ENCODE measurements at regions not wholly inside any gene's neighbourhood (a gene's known extent, or its start where the extent isn't known, plus 50 kb on each side); places are given as distances from the start of the nearest gene placed in this dataset.

- no peak overlapping the region for H3K27ac ChIP-seq (ENCODE audit: low read depth, low read length)
- no peak overlapping the region for H3K9ac ChIP-seq (ENCODE audit: low read depth, low read length)
- WGBS = 88% methylated on average over 6 of the region's 6 CpGs
- H3K9me3 ChIP-seq (ENCODE audit: insufficient read depth, low read depth, low read length) = no peaks in the 10 kb centered on the region
- no peaks in the 10 kb centered on the region for H3K4me1 ChIP-seq (ENCODE audit: insufficient read depth, low read length)
- no peak overlapping the region for H3K4me3 ChIP-seq (ENCODE audit: low read length)
- H3K36me3 ChIP-seq (ENCODE audit: insufficient read depth, low read length) = no peaks in the 10 kb centered on the region
- H3K27me3 ChIP-seq (ENCODE audit: insufficient read depth, low read length) = no peaks in the 10 kb centered on the region
These were observed 132.7 kb downstream of the SCG2 start for GRCh38 chr2:223469270-223470046.

- no peaks in the 10 kb centered on the region for H3K36me3 ChIP-seq (ENCODE audit: insufficient read depth, low read length)
- no peak overlapping the region for H3K9ac ChIP-seq (ENCODE audit: low read depth, low read length)
- no peaks in the 10 kb centered on the region for H3K9me3 ChIP-seq (ENCODE audit: insufficient read depth, low read depth, low read length)
- over 99% methylated on average over 2 of the region's 2 CpGs for WGBS
- no peak overlapping the region for H3K4me3 ChIP-seq (ENCODE audit: low read length)
- no peaks in the 10 kb centered on the region for H3K4me1 ChIP-seq (ENCODE audit: insufficient read depth, low read length)
- H3K27me3 ChIP-seq (ENCODE audit: insufficient read depth, low read length) = no peaks in the 10 kb centered on the region
- no peak overlapping the region for H3K27ac ChIP-seq (ENCODE audit: low read depth, low read length)
These were observed 131.6 kb downstream of the SCG2 start for GRCh38 chr2:223470602-223471001.

- Histone ChIP-seq H3K36me3 (ENCODE audit: insufficient read depth, low read length) (no peaks in the 10 kb centered on the region), H3K9ac (ENCODE audit: low read depth, low read length) (no peak overlapping the region), H3K27me3 (ENCODE audit: insufficient read depth, low read length) (no peaks in the 10 kb centered on the region), H3K9me3 (ENCODE audit: insufficient read depth, low read depth, low read length) (no peaks in the 10 kb centered on the region), H3K27ac (ENCODE audit: low read depth, low read length) (no peak overlapping the region), H3K4me3 (ENCODE audit: low read length) (no peak overlapping the region), H3K4me1 (ENCODE audit: insufficient read depth, low read length) (no peaks in the 10 kb centered on the region)
- WGBS = 93% methylated on average over 4 of the region's 4 CpGs
These were observed 129.4 kb downstream of the SCG2 start for GRCh38 chr2:223472771-223473170.

- no peaks in the 10 kb centered on the region for H3K4me1 ChIP-seq (ENCODE audit: insufficient read depth, low read length)
- H3K9me3 ChIP-seq (ENCODE audit: insufficient read depth, low read depth, low read length) = no peaks in the 10 kb centered on the region
- WGBS = 69% methylated on average over 2 of the region's 2 CpGs
- no peak overlapping the region for H3K27ac ChIP-seq (ENCODE audit: low read depth, low read length)
- no peaks in the 10 kb centered on the region for H3K27me3 ChIP-seq (ENCODE audit: insufficient read depth, low read length)
- H3K4me3 ChIP-seq (ENCODE audit: low read length) = no peak overlapping the region
- H3K9ac ChIP-seq (ENCODE audit: low read depth, low read length) = no peak overlapping the region
- no peaks in the 10 kb centered on the region for H3K36me3 ChIP-seq (ENCODE audit: insufficient read depth, low read length)
These were observed 127.3 kb downstream of the SCG2 start for GRCh38 chr2:223474893-223475292.

- Histone ChIP-seq H3K4me3 (ENCODE audit: low read length) (no peak overlapping the region), H3K4me1 (ENCODE audit: insufficient read depth, low read length) (no peaks in the 10 kb centered on the region)
These were observed 126.3 kb downstream of the SCG2 start for GRCh38 chr2:223475901-223476300.

GRCh38 chr2:223477318-223477717 lies 124.8 kb downstream of the SCG2 start:
- Histone ChIP-seq H3K9ac (ENCODE audit: low read depth, low read length) (no peak overlapping the region), H3K9me3 (ENCODE audit: insufficient read depth, low read depth, low read length) (no peaks in the 10 kb centered on the region), H3K4me3 (ENCODE audit: low read length) (no peak overlapping the region), H3K4me1 (ENCODE audit: insufficient read depth, low read length) (no peaks in the 10 kb centered on the region), H3K36me3 (ENCODE audit: insufficient read depth, low read length) (no peaks in the 10 kb centered on the region), H3K27me3 (ENCODE audit: insufficient read depth, low read length) (no peaks in the 10 kb centered on the region), H3K27ac (ENCODE audit: low read depth, low read length) (no peak overlapping the region)
- whole genome bisulfite sequencing = 71% methylated on average over 1 of the region's 1 CpG

More at GRCh38 chr2:223475901-223476300, 126.3 kb downstream of the SCG2 start:
- no peak overlapping the region for H3K27ac ChIP-seq (ENCODE audit: low read depth, low read length)
- H3K9me3 ChIP-seq (ENCODE audit: insufficient read depth, low read depth, low read length) = no peaks in the 10 kb centered on the region
- no peaks in the 10 kb centered on the region for H3K27me3 ChIP-seq (ENCODE audit: insufficient read depth, low read length)
- no peaks in the 10 kb centered on the region for H3K36me3 ChIP-seq (ENCODE audit: insufficient read depth, low read length)
- WGBS = 97% methylated on average over 1 of the region's 2 CpGs
- no peak overlapping the region for H3K9ac ChIP-seq (ENCODE audit: low read depth, low read length)

GRCh38 chr2:223481486-223481885 lies 120.7 kb downstream of the SCG2 start:
- H3K36me3 ChIP-seq (ENCODE audit: insufficient read depth, low read length) = no peaks in the 10 kb centered on the region
- H3K9me3 ChIP-seq (ENCODE audit: insufficient read depth, low read depth, low read length) = no peaks in the 10 kb centered on the region
- whole genome bisulfite sequencing = 95% methylated on average over 5 of the region's 5 CpGs

GRCh38 chr2:223486751-223487150 lies 115.4 kb downstream of the SCG2 start:
- Histone ChIP-seq H3K27ac (ENCODE audit: low read depth, low read length) (no peak overlapping the region), H3K36me3 (ENCODE audit: insufficient read depth, low read length) (no peaks in the 10 kb centered on the region), H3K9me3 (ENCODE audit: insufficient read depth, low read depth, low read length) (no peaks in the 10 kb centered on the region), H3K4me1 (ENCODE audit: insufficient read depth, low read length) (no peaks in the 10 kb centered on the region), H3K27me3 (ENCODE audit: insufficient read depth, low read length) (no peaks in the 10 kb centered on the region), H3K9ac (ENCODE audit: low read depth, low read length) (no peak overlapping the region), H3K4me3 (ENCODE audit: low read length) (no peak overlapping the region)

More at GRCh38 chr2:223481486-223481885, 120.7 kb downstream of the SCG2 start:
- no peaks in the 10 kb centered on the region for H3K4me1 ChIP-seq (ENCODE audit: insufficient read depth, low read length)
- H3K27me3 ChIP-seq (ENCODE audit: insufficient read depth, low read length) = no peaks in the 10 kb centered on the region
- H3K4me3 ChIP-seq (ENCODE audit: low read length) = no peak overlapping the region
- H3K27ac ChIP-seq (ENCODE audit: low read depth, low read length) = no peak overlapping the region
- H3K9ac ChIP-seq (ENCODE audit: low read depth, low read length) = no peak overlapping the region

GRCh38 chr2:223487214-223487846 lies 114.8 kb downstream of the SCG2 start:
- Histone ChIP-seq H3K27me3 (ENCODE audit: insufficient read depth, low read length) (no peaks in the 10 kb centered on the region), H3K4me3 (ENCODE audit: low read length) (no peak overlapping the region), H3K36me3 (ENCODE audit: insufficient read depth, low read length) (no peaks in the 10 kb centered on the region), H3K27ac (ENCODE audit: low read depth, low read length) (no peak overlapping the region), H3K9ac (ENCODE audit: low read depth, low read length) (no peak overlapping the region), H3K4me1 (ENCODE audit: insufficient read depth, low read length) (no peaks in the 10 kb centered on the region), H3K9me3 (ENCODE audit: insufficient read depth, low read depth, low read length) (no peaks in the 10 kb centered on the region)
- WGBS = 49% methylated on average over 1 of the region's 2 CpGs

- 91% methylated on average over 4 of the region's 4 CpGs for WGBS
- Histone ChIP-seq H3K27me3 (ENCODE audit: insufficient read depth, low read length) (no peaks in the 10 kb centered on the region), H3K9me3 (ENCODE audit: insufficient read depth, low read depth, low read length) (no peaks in the 10 kb centered on the region), H3K4me3 (ENCODE audit: low read length) (no peak overlapping the region), H3K27ac (ENCODE audit: low read depth, low read length) (no peak overlapping the region), H3K4me1 (ENCODE audit: insufficient read depth, low read length) (no peaks in the 10 kb centered on the region), H3K9ac (ENCODE audit: low read depth, low read length) (no peak overlapping the region), H3K36me3 (ENCODE audit: insufficient read depth, low read length) (no peaks in the 10 kb centered on the region)
These were observed 113.3 kb downstream of the SCG2 start for GRCh38 chr2:223488814-223489213.

GRCh38 chr2:223494496-223494895 lies 107.7 kb downstream of the SCG2 start:
- no peak overlapping the region for H3K9ac ChIP-seq (ENCODE audit: low read depth, low read length)
- no peaks in the 10 kb centered on the region for H3K9me3 ChIP-seq (ENCODE audit: insufficient read depth, low read depth, low read length)
- no peak overlapping the region for H3K27ac ChIP-seq (ENCODE audit: low read depth, low read length)
- no peaks in the 10 kb centered on the region for H3K27me3 ChIP-seq (ENCODE audit: insufficient read depth, low read length)
- no peaks in the 10 kb centered on the region for H3K36me3 ChIP-seq (ENCODE audit: insufficient read depth, low read length)
- no peak overlapping the region for H3K4me3 ChIP-seq (ENCODE audit: low read length)
- H3K4me1 ChIP-seq (ENCODE audit: insufficient read depth, low read length) = no peaks in the 10 kb centered on the region
- 78% methylated on average over 2 of the region's 2 CpGs for WGBS

Measured in HUES64 (cell line).